HL-60 (cell line): ENCODE measurements at regions not wholly inside any gene's neighbourhood (a gene's known extent, or its start where the extent isn't known, plus 50 kb on each side); places are given as distances from the start of the nearest gene placed in this dataset.
"Not testable (repeated sequence)": the region's sequence is repeated elsewhere in the genome, so short reads cannot be mapped to it uniquely, and the experiment has no call there.

Source experiments
- DNase-seq, 2 experiments: peaks; one replicate each; pipeline ENCODE4 v3.0.0-alpha.2; 2010 to 2020; ENCODE audit warnings: low read depth in 1 of 2, low spot score in 1 of 2
- H3K27ac ChIP-seq: fragments of 250-450 bp; sonication (Bioruptor Pico); replicated peaks from 2 replicates; pipeline ENCODE4 v1.5.1; 2020; ENCODE audit warnings: mild to moderate bottlenecking, moderate library complexity
- H3K27me3 ChIP-seq: fragments of 250-450 bp; sonication (Bioruptor Pico); 2 replicates; pipeline ENCODE4 v1.5.1; 2021; ENCODE audit warnings: mild to moderate bottlenecking, moderate library complexity; ENCODE audit not compliant: insufficient read depth, poor library complexity, severe bottlenecking
- H3K4me3 ChIP-seq: replicated peaks from 2 replicates; pipeline ENCODE4 v1.5.1; 2011; ENCODE audit warnings: mild to moderate bottlenecking, control low read depth, low read length; ENCODE audit not compliant: insufficient read depth
- GABPA ChIP-seq: IDR thresholded peaks from 2 replicates; pipeline ENCODE4 v1.6.1; 2012; ENCODE audit warnings: low read depth
- POLR2AphosphoS5 ChIP-seq: IDR thresholded peaks from 2 replicates; pipeline ENCODE4 v1.6.1; 2012; ENCODE audit warnings: low read depth
- SPI1 ChIP-seq: IDR thresholded peaks from 2 replicates; pipeline ENCODE4 v1.6.1; 2012; ENCODE audit warnings: low read depth, mild to moderate bottlenecking, borderline replicate concordance
- TF ChIP-seq, protein P1 (sequence below): IDR thresholded peaks from 2 replicates; pipeline ENCODE4 v1.6.1; 2012; ENCODE audit warnings: low read depth; ENCODE audit not compliant: insufficient replicate concordance
- TF ChIP-seq, protein P2 (sequence below): IDR thresholded peaks from one replicate; pipeline ENCODE4 v1.5.1; 2011; ENCODE audit warnings: low read length, control low read depth, inconsistent platforms; ENCODE audit not compliant: insufficient read depth

DNA sequence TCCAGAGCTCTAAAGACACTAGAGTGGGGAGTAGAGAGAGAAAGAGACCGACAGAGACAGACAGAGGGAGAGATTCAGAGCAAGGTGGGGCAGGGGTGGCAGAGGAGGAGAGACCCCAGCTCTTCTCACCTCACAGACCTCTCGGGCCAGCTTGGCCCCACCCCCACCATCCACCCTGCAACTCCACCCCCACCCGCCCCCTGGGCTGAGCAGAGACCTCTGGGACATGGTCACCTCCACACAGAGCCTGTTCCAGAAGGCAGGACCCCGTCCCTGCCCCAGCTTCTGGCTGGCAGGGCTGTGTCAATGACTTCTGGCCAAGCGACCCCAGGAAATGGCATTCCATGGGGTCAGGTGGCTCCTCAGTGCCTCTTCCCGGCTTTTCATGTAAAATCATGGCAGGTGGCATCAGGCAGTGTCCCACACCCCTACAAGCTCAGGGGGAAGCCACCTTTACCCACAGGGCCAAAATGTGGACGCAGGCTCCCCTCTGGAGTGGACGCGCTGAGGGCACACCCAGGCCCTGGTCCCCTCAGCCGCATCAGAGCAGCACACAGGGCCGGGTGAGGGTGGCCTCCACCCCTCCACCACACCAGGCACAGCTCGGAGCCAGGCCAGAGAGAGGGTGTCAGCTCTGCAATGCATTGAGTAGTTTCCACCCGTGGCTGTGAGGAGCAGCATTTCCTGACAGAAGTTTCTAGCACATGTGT, 131.2 kb upstream of the LPCAT1 start:
- TF ChIP-seq SPI1 (no peak), POLR2AphosphoS5 (no peak), GABPA (no peak)
- TF ChIP-seq, protein P1, sequence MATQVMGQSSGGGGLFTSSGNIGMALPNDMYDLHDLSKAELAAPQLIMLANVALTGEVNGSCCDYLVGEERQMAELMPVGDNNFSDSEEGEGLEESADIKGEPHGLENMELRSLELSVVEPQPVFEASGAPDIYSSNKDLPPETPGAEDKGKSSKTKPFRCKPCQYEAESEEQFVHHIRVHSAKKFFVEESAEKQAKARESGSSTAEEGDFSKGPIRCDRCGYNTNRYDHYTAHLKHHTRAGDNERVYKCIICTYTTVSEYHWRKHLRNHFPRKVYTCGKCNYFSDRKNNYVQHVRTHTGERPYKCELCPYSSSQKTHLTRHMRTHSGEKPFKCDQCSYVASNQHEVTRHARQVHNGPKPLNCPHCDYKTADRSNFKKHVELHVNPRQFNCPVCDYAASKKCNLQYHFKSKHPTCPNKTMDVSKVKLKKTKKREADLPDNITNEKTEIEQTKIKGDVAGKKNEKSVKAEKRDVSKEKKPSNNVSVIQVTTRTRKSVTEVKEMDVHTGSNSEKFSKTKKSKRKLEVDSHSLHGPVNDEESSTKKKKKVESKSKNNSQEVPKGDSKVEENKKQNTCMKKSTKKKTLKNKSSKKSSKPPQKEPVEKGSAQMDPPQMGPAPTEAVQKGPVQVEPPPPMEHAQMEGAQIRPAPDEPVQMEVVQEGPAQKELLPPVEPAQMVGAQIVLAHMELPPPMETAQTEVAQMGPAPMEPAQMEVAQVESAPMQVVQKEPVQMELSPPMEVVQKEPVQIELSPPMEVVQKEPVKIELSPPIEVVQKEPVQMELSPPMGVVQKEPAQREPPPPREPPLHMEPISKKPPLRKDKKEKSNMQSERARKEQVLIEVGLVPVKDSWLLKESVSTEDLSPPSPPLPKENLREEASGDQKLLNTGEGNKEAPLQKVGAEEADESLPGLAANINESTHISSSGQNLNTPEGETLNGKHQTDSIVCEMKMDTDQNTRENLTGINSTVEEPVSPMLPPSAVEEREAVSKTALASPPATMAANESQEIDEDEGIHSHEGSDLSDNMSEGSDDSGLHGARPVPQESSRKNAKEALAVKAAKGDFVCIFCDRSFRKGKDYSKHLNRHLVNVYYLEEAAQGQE = no peak
- TF ChIP-seq, protein P2, sequence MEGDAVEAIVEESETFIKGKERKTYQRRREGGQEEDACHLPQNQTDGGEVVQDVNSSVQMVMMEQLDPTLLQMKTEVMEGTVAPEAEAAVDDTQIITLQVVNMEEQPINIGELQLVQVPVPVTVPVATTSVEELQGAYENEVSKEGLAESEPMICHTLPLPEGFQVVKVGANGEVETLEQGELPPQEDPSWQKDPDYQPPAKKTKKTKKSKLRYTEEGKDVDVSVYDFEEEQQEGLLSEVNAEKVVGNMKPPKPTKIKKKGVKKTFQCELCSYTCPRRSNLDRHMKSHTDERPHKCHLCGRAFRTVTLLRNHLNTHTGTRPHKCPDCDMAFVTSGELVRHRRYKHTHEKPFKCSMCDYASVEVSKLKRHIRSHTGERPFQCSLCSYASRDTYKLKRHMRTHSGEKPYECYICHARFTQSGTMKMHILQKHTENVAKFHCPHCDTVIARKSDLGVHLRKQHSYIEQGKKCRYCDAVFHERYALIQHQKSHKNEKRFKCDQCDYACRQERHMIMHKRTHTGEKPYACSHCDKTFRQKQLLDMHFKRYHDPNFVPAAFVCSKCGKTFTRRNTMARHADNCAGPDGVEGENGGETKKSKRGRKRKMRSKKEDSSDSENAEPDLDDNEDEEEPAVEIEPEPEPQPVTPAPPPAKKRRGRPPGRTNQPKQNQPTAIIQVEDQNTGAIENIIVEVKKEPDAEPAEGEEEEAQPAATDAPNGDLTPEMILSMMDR = no peak
- peaks cover 17% of the 10 kb centered on the region for H3K27me3 ChIP-seq
- no peak overlapping the region for H3K27ac ChIP-seq
- H3K4me3 ChIP-seq = no peak overlapping the region
- no peak for DNase-seq

- peak overlapping the region; percentile 21 for H3K4me3 ChIP-seq
- not testable (repeated sequence) for DNase-seq, H3K27ac ChIP-seq
- H3K27me3 ChIP-seq = peaks cover 12% of the 10 kb centered on the region
Measured at GRCh38 chr5:1653698-1654651, 130.2 kb upstream of the LPCAT1 start.

- peak; percentile 11 to 51 for DNase-seq
- no peak overlapping the region for H3K4me3 ChIP-seq
- TF ChIP-seq GABPA (no peak), POLR2AphosphoS5 (no peak), SPI1 (no peak)
- TF ChIP-seq, protein P1 = no peak
- TF ChIP-seq, protein P2 = no peak
- H3K27me3 ChIP-seq = peaks cover 12% of the 10 kb centered on the region
- H3K27ac ChIP-seq = no peak overlapping the region
Measured at GRCh38 chr5:1652873-1653697, 129.3 kb upstream of the LPCAT1 start.
